ENCODE measurements at regions not wholly inside any gene's neighbourhood (a gene's known extent, or its start where the extent isn't known, plus 50 kb on each side); places are given as distances from the start of the nearest gene placed in this dataset.

DNA sequence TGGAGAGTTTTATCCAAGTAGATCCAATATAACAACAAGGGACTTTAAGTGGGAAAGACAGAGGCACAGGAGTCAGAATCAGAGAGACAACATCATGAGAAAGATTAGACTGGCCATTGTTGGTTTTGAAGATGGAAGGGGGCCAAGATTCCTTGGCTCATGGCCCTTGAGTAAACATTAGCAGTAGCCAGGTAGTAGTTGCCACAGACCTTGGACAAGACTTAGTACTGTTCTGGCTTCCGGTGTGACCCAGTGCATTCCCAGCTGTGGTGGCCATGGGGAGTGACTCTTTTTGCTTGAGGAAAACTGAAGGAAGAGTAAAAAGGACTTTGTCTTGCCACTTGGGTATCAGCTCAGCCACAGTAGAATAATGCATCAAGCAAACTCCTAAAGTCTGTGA is 462.2 kb upstream of the CPXCR1 start:
- TF ChIP-seq, protein P1, sequence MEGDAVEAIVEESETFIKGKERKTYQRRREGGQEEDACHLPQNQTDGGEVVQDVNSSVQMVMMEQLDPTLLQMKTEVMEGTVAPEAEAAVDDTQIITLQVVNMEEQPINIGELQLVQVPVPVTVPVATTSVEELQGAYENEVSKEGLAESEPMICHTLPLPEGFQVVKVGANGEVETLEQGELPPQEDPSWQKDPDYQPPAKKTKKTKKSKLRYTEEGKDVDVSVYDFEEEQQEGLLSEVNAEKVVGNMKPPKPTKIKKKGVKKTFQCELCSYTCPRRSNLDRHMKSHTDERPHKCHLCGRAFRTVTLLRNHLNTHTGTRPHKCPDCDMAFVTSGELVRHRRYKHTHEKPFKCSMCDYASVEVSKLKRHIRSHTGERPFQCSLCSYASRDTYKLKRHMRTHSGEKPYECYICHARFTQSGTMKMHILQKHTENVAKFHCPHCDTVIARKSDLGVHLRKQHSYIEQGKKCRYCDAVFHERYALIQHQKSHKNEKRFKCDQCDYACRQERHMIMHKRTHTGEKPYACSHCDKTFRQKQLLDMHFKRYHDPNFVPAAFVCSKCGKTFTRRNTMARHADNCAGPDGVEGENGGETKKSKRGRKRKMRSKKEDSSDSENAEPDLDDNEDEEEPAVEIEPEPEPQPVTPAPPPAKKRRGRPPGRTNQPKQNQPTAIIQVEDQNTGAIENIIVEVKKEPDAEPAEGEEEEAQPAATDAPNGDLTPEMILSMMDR (IDR thresholded peaks at IDR 0.05) = no peak
- TF ChIP-seq TCF7L2 (IDR thresholded peaks at IDR 0.05; ENCODE audit: low read depth, low read length) = no peak

All from Panc1 (cell line).